PC-3 (cell line): ENCODE measurements at regions not wholly inside any gene's neighbourhood (a gene's known extent, or its start where the extent isn't known, plus 50 kb on each side); places are given as distances from the start of the nearest gene placed in this dataset.

Source experiments
- EZH2 ChIP-seq: fragments of 300-600 bp; sonication (generic); IDR thresholded peaks from one replicate; pipeline ENCODE4 v1.6.1; 2017; ENCODE audit warnings: antibody characterized with exemption, mild to moderate bottlenecking, low read length; ENCODE audit not compliant: unreplicated experiment
- EZH2phosphoT487 ChIP-seq: fragments of 300-600 bp; sonication (generic); IDR thresholded peaks from 2 replicates; pipeline ENCODE4 v1.6.1; 2018; ENCODE audit warnings: mild to moderate bottlenecking, antibody characterized with exemption, low read length, borderline replicate concordance
- TF ChIP-seq, protein P1 (sequence below): fragments of 300-600 bp; sonication (generic); conservative IDR thresholded peaks from 2 replicates; pipeline ENCODE4 v1.5.1; 2017; ENCODE audit warnings: antibody characterized with exemption, low read depth, mild to moderate bottlenecking, low read length

DNA sequence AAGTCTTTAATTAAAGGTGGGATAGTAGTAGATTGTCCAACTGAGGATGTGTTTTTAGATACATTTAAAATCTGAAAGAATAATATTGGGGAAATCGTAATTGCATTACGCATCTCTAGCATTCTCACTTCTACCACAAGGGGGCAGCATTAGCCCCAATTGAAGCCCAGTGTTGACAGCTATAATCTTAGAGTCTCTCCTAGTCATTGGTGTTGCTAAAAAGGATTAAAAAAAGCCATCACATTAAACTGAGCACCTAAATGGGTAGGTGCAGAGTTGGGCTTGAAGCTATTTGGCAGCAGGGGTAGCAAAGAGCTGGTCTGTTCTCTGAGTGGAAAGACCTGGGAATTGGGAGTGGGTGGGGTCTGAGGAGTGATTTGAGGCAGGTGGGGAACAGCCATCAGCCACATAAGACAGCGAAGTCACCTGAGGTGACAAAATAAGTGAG is 177.2 kb downstream of the OSTF1 start:
- TF ChIP-seq, protein P1, sequence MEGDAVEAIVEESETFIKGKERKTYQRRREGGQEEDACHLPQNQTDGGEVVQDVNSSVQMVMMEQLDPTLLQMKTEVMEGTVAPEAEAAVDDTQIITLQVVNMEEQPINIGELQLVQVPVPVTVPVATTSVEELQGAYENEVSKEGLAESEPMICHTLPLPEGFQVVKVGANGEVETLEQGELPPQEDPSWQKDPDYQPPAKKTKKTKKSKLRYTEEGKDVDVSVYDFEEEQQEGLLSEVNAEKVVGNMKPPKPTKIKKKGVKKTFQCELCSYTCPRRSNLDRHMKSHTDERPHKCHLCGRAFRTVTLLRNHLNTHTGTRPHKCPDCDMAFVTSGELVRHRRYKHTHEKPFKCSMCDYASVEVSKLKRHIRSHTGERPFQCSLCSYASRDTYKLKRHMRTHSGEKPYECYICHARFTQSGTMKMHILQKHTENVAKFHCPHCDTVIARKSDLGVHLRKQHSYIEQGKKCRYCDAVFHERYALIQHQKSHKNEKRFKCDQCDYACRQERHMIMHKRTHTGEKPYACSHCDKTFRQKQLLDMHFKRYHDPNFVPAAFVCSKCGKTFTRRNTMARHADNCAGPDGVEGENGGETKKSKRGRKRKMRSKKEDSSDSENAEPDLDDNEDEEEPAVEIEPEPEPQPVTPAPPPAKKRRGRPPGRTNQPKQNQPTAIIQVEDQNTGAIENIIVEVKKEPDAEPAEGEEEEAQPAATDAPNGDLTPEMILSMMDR: peak; percentile 82
- TF ChIP-seq EZH2phosphoT487 (no peak), EZH2 (no peak)
